ENCODE measurements at regions not wholly inside any gene's neighbourhood (a gene's known extent, or its start where the extent isn't known, plus 50 kb on each side); places are given as distances from the start of the nearest gene placed in this dataset.

DNA sequence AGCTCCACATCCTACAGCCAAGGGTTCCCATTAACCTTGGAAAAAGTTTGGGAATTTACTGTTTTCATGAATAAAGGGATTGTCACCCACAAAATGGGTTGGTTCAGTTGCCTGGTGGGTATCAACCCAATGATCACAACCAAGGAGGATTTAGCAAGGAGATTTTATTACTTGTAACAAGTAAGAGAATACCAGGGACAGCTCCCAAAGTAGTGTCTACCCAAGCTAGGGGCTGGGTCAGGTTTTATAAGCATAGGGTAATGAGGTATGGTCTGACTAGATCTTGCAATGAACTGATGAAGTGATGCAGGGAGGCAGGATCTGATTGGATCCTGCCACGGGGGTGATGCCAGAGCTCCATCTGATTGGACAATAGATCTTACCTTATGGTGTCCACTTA lies 681.8 kb downstream of the SLC4A3 start:
- TF ChIP-seq, protein P1, sequence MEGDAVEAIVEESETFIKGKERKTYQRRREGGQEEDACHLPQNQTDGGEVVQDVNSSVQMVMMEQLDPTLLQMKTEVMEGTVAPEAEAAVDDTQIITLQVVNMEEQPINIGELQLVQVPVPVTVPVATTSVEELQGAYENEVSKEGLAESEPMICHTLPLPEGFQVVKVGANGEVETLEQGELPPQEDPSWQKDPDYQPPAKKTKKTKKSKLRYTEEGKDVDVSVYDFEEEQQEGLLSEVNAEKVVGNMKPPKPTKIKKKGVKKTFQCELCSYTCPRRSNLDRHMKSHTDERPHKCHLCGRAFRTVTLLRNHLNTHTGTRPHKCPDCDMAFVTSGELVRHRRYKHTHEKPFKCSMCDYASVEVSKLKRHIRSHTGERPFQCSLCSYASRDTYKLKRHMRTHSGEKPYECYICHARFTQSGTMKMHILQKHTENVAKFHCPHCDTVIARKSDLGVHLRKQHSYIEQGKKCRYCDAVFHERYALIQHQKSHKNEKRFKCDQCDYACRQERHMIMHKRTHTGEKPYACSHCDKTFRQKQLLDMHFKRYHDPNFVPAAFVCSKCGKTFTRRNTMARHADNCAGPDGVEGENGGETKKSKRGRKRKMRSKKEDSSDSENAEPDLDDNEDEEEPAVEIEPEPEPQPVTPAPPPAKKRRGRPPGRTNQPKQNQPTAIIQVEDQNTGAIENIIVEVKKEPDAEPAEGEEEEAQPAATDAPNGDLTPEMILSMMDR (IDR thresholded peaks at IDR 0.05): no peak
- no peak for TF ChIP-seq EP300 (IDR thresholded peaks at IDR 0.05; ENCODE audit: low read depth)
- no peak for TF ChIP-seq POLR2A (IDR thresholded peaks at IDR 0.05)
- no peak for TF ChIP-seq POLR2AphosphoS5 (IDR thresholded peaks at IDR 0.05)

All from transverse colon (tissue), 4 donors.